HK-2 (cell line): ENCODE measurements at regions not wholly inside any gene's neighbourhood (a gene's known extent, or its start where the extent isn't known, plus 50 kb on each side); places are given as distances from the start of the nearest gene placed in this dataset.
A peak's percentile ranks its signal among the peaks of the same experiment; 100 is the strongest.
"Not testable (repeated sequence)": the region's sequence is repeated elsewhere in the genome, so short reads cannot be mapped to it uniquely, and the experiment has no call there.

Experiments
- DNase-seq: peaks from one replicate; pipeline ENCODE4 v3.0.0-alpha.2; 2018; ENCODE audit not compliant: unreplicated experiment

DNA sequence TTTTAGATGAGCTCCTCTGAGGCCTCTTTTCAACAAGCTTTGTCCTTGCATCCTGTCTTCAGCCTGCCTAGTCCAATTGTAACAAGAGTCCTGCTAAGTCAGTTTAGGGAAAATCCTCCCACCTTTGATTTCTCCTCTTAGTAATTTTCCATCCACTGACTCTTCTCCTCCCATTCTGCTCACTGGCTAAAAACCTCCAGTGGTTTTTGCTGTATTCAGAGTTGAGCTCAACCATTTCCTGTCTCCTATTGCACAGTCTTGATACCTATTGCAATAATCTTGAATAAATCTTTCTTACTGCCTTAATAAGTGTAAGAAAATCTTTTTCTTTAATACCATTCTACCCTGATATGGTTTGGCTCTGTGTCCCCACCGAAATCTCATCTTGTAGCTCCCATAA, 117.8 kb upstream of the ENPP6 start:
- no peak for DNase-seq

DNA sequence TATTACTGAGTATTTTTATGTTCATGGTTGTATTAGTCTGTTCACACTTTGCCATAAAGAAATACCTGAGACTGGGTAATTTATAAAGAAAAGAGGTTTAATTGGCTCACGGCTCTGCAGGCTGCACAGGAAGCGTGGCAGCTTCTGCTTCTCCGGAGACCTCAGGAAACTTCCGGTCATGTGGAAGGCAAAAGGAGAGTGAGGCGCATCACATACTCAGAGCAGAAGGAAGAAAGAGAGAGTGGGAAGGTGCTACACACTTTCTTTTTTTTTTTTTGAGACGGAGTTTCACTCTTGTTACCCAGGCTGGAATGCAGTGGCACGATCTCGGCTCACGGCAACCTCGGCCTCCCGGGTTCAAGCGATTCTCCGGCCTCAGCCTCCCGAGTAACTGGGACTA, 115.8 kb upstream of the ENPP6 start:
- DNase-seq: not testable (repeated sequence)

DNA sequence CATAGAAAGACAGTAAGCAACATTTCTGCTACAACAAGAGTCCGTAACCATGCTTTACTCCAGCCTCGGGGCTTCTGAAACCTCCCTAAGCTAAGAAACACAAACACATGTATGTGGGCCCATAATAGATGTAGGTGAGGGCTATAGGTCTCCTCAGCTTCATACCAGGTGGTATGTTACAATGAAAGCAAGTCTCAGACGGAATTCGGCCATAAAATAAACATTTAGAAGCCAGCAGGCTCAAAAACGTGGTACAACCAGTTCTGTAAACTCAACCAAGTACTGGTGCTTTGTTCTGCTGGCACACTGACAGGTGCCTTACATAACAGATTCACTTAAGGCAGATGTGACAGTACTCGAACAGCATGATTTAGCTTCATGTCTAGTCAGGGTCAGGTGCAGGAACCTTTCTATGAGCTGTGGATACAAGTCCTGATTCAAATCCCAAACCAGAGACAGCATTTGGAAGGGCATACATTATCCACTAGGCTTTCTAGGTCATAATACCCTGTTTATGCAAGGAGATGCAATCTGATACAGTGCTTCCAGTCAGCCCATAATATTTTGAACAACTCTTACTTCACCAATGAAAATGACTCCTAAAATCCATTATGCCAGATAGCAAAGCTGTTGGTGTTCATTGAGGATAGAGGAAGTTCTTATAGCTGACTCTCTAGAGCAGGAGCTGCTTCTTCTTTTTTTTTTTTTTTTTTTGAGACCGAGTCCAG, 113.8 kb upstream of the ENPP6 start:
- no peak for DNase-seq

DNA sequence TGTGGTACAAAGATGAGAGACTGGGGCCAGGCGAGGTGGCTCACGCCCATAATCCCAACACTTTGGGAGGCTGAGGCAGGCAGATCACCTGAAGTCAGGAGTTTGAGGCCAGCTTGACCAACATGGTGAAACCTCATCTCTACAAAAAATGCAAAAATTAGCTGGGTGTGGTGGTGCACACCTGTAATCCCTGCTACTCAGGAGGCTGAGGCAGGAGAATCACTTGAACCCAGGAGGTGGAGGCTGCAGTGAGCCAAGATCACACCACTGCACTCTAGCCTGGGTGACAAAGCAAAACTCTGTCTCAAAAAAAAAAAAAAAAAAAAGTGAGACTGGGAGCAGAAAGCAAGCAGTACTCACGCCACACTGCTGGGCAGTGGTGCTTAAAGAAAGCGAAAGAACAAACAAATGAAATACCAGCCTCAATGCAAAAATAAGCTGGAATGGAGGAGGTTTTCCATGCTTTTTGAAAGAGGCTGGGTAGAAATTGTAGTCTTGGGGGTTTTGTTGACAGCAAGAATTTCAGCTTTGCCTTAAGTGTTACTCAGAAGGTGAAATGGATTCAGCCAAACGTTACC, 112.9 kb upstream of the ENPP6 start:
- not testable (repeated sequence) for DNase-seq

DNA sequence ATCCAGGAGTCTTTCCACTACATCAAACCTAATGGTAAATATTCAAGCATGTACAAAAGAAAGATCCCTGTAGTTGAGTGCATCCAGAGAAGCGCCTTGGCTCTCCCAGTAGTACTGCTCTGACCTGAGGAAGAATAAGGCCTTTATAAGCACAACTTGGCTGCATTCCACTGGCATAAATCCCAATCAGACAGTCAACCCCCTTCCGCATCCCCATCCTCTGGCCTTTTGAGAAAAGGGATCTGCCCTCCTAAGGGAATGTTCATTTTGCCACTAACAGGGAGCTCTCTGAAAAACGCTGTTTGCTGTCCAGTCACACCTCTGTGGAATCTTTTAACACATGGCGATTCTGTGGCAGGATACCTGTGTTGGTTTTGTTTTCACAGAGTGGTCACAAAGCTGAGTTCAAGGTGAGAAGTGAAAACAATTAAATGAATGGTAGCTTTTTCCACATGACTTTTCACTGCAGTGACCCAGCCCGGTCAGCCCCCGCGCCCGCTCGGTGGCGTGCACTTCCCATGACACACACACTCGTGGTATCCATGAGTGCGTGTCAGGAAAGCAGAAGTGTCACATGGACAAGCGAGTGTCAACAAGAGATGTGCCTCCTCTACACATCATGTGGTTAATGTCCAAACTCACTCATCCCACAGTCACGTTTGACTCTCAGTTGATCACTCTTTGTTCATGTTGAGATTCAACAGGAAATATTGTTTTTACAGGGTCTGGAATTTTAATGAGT, 112.2 kb upstream of the ENPP6 start:
- no peak for DNase-seq

DNA sequence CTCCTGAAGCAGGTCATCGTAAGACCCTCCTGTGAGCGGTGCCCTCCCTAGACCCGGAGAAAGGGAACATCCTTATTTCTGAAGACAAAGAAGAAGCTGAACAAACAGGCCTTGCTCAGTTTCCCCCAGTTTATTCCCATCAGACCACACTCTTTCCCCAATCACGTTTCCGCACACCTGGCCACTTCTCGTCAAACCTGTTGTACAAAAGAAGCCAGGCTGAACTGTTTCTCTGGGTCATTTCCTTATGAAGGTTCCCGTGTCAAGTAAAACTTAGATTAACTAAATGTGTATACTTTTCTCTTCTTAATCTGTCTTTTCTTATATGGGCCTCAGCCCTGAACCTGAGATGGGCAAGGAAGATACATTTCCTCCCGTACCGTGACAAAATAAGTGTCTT, 111.6 kb upstream of the ENPP6 start:
- no peak for DNase-seq

DNA sequence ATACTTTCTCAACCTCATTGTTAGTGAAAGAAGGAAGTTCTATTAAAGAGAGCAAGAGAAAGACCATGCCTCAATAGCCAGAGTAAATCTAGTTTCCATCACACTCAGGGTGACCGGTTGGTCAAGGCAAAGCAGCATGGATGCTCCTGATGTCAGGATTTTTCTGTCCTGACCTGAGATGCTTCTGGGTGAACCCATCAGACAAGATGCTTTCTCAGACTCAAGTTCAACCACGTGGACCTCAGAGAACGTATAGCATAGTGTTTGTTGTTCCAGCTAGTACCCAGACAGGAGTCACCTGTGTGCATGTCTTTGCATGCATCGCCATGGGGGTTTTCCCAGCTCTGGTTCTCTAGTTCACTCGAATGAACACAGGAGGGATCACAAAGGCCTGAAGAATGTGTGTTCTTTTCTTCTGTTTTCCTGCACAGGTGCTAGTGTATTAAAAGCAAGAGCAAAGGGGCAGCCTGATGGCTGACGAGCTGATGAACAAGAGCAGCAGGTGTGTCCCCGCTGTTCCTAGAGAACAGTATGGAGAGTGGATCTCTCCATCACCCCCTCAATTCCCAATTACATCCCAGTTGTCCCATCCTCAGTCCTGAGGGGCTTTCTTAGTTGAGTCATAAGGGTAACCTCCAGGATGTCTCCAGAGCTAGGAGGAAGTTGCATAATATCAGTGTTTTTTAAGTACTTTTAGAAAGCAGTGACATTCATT, 110.5 kb upstream of the ENPP6 start:
- no peak for DNase-seq

DNA sequence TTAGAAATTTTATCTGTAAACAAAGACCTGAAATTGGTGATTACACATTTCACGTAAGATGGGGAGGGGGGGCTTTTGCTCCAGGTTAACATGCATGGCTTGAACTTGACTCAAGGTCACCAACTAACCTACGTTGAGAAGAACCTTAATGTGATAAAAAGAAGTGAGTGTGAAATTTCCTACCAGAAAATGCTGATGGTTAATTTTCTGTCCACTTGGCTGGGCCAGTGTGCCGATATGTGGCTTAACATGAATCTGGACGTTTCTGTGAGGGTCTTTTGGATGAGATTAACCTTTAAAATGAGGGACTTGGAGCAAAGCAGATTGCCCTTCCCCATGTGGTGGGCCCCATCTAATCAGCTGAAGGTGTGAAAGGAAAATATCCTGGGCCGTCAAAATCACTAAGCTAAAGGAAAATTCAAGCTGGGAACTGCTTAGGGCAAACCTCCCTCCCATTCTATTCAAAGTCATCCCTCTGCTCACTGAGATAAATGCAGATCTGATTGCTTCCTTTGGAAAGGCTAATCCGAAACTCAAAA, 107.3 kb upstream of the ENPP6 start:
- DNase-seq: no peak

DNA sequence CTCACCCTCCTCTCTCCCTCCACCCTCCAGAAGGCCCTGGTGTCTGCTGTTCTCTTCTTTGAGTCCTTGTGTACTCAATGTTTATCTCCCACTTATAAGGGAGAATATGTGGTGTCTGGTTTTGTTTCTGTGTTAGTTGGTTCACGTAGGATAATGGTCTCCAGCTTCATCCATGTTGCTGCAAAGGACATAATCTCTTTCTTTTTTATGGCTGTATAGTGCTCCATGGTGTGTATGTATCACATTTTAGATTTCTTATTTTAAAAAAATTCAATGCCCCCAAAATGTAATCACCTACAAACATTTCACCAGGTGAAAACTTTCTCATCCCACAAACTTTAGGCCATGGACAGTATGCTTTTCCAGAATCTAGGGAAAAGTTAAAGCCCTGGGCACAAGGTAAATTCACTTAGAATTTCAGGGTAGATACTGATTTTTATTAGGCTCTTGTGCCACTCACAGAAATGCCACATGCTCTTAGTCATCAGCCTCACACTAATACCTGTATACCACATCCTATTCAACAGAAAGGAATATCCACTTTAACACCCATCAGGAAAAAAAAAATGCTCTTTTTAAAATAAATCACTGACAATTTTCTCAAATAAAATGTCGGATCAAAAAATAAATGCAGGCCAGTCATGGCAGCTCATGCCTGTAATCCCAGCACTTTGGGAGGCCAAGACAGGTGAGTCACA, 104.8 kb upstream of the ENPP6 start:
- no peak for DNase-seq

DNA sequence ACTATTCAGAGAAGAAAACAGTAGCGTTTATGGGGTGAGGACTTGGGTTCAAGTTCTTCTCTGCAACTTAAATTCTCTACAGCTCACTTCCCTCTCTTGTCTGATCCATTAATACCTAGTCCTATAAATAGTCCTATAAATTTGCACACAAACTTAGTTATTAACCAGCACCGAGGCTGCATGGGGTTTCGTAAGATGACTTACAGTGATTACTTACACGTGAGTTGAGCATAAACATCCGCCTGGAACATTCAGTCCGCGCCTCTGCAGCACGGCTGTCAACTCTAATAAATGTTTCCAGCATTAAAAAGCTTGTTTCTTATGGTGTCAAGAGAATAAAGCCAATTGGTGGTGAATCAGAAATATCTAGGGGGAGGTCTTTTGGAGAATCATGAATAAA, 103.0 kb upstream of the ENPP6 start:
- no peak for DNase-seq

DNA sequence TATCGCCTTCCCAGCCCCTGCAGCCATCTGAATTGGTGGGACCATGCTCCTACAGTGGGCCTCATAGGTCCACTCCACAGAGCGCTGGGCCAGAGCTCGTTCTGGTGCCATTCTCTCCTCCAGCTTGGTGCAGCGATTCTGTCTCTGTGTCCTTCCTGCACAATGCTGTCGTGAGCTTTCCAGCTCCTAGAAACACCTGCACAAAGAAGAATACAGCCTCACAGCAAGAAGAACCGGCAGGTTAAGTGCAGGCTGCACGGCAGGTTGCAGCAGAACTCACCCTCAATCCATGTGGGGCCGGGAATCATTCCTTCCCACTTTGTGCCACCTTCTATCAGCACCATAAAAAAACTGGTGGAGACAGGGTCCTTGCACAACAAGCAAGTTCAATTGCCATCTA, 101.2 kb upstream of the ENPP6 start:
- DNase-seq: no peak

DNA sequence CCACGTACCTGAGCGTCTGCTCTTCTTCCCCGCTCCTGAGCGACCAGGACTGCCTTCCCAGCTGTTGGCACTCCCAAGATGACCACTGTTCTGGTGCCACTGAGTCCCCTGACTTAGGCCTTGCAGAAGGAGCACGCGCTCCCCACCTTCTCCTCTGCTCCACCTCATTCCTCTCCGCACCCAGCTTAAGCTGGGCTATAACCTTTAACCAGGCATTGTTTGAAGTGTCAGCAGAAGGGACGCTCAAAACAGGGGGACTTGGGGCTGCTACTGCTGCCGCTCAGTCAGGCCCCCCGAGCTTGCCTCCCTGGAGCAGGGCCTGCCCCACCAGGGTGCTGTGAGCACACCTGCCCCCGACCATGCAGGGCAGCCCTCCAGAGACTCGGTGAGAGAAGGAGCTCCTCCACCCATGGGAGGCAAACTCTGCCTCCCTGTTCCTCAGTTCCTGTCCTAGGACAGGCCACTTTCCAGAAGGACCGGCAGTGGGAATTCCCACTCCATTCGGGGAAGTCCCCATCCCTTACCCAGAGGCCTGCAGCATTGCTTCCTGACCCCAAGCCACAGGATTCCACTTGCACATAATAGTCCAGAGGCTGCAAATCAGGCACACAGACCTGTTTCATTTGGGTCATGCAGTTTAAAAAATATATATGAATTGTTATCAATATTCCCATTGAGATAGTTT, 99.7 kb upstream of the ENPP6 start:
- DNase-seq: peak; percentile 24

DNA sequence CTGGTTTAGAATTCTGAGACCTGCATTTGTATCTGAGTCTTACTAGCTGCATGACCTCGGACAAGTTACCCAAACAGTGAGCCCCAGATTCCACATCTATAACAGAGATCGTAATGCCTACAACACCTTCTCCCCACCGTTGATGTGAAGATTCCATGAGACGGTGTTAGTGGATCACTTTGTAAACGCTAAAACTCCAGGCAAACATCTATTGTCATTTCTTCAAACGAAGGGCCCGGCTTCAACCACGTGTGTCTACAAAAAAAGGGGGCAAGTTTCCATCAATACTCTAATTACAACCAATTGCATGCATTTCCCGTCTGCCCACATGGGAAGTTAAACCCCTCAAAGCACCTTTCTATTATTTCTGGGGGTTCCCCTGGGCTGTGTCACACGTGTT, 99.1 kb upstream of the ENPP6 start:
- no peak for DNase-seq

DNA sequence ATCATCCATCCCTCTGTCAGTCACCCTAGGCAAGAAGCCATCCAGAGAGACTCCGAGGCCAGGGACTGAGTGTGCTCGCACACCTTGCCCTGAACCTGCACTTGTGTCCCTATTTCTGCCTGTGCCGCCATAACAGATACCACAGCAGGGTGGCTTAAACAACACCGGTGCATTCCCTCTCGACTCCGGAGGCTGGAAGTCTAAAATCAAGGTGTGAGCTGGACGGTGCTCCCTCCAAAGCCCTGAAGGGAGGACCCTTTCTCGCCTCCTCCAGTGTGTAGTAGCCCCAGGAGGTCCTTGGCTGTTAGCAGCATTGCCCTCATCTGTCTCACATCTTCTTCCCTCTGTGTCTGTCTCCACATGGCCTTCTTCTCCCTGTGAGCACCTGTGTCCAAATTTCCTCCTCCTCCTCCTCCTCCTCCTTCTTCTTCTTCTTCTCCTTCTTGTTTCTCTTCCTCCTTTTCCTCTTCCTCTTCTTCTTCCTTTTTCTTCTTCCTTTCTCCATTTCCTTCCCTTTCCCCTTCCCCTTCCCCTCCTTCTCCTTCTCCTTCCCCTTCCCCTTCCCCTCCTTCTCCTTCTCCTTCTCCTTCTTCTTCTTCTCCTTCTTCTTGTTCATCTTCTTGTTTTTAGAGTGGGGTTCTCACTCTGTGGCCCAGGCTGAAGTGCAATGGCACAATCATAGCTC, 98.1 kb upstream of the ENPP6 start:
- no peak for DNase-seq

DNA sequence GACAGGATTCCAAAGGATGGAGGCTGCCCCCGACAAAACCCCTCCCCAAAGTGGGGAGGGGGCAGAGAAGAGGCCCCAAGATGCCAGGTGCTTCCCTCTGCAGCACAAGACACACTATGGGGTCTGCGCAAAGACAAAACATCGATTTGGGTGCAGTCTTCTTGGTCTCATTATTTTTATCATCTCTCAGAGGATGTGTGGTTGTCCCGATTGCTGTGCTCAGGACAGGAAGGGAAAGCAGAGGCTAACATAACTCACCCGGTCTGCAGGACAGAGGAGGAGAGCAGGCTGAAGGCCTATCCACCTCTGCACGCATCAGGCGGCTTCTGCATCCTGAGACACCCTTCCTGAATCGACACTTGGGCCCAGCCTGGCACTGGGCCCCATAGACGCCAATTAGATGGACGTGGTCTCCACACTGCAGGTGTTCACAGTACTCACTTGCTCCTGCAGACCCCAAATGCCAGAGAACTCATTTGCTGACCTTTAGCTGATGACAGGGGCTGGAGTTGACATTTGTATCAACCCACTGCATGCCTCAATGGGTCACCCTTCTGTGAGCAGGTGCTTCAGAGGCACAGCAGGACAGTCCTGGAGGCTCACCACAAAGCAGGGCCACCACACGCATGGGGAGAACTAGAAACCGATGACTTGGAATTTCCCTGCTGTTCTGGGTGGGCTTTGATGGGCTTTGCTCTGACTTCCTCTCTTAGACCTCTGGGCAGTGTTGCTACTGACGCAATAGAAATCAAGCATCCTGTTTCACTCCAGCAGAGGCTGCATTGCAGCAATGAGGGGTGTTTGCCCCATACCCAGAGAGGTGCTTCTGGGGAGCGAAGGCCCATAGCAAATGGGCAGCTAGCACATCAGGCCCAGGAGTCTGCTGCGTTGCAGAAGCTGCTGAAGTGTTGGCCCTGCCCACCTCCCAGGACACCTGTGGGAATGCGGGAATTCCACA, 96.3 kb upstream of the ENPP6 start:
- no peak for DNase-seq

DNA sequence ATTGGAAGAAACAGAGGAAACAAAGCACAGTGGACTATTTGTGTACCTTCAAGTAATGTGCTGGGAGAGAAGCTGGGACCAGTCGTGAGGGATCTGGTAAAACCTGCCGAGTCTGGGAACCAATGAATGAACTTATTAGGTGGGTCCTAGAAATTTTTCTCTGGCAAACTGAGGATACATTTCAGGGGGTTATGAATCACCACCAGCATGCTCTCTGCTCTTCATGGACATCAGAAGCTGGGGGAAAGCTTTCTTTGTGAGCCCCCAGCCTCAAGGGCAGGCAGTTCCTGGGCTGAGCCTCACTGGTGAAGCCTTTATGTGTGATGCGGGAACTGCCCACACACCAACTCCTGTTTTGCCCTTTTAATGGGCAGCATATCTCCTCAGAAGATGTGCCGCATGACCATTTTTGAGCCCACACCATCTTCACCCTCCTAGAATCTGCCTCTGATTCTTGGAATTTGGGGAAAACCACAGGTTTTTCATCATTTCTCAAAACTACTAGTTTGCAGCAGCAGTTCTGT, 95.4 kb upstream of the ENPP6 start:
- DNase-seq: no peak

DNA sequence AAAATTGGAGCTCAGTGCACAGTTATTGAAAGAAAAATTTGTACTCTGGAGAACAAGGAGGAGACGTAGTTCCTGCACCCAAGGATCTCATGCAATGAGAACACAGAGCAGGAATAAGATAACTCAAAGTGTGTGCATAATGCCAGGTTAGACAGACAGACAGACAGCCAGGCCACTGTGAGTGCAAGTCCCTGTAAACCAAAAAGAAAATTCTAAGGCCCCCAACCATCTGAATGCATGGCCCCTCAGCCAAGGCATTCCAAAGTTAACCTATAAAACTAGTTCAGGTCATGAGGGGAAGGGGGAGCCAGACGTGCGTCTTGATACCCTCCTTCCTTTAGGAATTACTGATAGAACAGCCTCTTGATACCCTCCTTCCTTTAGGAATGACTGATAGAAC, 94.5 kb upstream of the ENPP6 start:
- DNase-seq: no peak

DNA sequence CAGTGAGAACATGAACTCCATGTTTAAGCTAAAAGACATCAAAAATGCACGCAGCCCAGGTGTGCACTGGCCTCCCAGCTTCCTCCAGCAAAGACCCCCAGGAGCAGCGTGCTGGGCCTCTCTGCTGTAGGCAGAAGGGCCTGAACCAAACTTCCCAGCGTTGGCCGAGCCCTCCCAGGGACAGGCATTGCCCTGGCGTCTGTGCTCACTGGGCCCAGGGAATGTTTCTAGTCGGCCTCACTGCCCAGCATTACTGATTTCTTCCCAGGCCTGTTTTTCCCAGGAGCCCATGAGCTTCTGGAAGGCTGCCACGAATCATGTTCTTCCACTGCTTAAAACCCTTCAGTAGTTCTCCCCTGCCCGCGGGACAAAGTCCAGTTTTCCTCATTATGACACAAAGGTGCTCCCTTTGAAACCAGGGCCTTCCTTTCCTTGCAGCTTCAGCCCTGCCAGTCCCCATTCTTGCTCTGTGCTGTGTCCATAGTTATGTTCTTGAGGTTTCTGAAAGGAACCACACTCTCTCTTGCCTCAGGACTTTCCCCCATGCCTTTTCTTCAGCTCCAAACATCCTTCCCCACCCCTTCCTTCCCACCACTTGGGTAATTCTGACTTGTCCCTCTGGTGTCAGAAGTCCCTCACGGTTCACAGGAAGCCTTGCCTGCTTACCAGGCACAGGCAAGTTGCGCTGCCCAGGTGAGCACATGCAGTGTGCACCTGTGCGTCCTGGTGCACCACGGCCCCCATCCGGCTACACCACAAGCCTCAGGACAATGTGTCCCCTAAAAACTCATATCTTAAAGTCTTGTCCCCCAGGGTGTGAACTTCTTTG, 93.4 kb upstream of the ENPP6 start:
- no peak for DNase-seq
